Limb (tissue), 2 donors: ENCODE measurements at regions not wholly inside any gene's neighbourhood (a gene's known extent, or its start where the extent isn't known, plus 50 kb on each side); places are given as distances from the start of the nearest gene placed in this dataset.

Experiments
- DNase-seq, 2 donors: peaks; one replicate each; pipeline ENCODE4 v3.0.0-alpha.2; 2016; ENCODE audit errors: extremely low spot score in 2 of 2

DNA sequence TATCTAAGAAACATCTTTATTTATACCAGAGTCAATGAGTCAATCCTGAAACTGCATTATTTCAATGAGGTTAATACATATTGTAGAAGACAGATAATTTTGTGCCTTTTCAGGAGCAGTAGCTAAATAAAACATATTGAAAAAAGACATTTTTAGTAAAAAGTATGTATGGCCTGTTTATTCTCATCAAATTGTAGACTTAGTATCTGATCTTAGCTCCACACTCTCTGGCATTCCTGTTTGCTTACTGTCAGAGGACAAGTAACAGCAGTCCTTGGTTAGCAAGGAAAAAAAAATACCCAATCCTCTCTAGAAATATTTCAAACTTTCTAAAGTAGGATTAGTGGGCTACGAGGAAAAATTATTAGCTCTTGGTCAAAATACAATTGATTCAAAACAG, 50.5 kb upstream of the GUCY1A1 start:
- no peak for DNase-seq

DNA sequence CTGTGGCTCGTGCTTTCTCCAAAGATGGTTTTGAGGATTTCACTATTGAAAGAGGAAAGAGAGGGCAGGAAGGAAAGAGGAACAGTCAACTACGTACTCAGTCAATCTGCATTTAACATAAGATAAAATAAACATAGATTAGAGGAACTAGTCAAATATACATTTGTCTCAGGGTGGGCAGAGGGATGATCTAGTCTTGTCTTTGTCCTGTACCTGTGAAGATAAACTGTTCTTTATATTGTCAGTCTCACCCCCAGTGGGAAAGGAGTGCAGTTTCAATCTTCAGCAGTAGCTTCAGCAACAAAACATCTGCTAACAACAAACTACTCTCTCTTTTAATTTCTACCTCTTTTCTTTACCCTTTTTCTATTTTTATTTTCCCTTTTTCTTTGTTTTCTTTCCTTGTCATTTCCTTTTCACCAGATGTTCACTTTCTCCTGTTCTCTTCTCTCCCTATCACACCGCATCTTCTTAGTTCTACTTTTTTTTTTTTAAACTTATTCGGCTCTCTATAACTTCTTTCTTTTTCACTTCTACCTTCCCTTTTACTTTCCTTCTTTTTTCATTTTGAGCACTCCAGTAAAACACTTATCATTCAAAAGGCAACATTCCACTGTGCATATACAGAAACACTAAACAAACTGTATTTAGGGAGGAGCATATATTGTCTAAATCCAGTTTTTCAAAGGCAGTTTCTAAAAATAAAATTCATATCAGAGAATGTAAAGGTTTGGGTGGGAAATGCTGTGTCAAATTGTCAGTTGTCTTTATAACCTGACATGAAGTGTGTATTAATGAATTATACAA, 51.4 kb upstream of the GUCY1A1 start:
- DNase-seq = no peak

DNA sequence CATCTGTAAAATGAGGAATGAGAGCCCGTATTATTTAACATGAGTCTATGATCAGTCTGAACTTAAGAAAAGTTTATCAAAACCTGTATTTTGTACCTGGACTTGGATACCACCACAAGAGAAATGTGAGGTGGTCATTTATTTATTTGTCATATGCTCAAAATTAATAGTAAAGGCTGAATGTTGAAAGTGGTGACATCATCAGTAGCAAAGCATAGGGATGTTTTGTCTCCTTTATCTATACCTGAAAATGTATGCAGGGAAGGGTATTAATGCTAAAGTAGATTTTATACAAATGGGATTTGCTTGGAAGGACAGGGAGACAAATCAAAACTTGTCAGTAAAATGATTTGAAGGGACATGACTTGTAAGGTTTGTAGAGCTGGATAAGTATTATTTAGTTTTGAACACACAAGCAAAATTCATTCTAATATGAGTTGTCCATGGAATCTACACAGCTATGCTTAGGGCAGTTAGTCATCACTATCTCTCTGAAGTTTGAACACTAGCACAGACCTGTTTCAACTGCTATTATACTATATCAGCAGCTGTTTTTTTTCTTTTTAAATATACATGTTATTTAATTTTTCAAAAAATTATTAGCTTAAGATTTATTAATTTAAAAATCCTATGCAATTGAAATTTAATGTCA, 52.4 kb upstream of the GUCY1A1 start:
- no peak for DNase-seq

DNA sequence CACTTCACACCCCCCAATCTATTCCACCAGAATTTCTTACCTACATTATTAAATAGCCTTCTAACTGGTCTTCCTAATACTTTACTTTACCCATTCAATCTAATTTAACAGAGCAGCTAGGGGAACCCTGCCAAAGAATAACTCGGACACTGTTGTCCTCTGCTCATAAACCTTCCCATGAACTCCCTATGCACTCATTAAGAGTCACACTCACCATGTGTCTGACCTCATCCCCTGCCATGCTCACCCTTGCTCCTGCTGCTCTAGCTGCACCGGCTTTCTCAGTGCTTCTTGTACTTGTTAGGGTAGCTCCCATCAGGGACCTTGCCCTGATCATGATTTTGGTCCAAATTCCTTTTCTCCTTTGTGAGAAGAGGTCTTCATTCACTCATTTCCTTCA, 54.6 kb upstream of the GUCY1A1 start:
- no peak for DNase-seq

DNA sequence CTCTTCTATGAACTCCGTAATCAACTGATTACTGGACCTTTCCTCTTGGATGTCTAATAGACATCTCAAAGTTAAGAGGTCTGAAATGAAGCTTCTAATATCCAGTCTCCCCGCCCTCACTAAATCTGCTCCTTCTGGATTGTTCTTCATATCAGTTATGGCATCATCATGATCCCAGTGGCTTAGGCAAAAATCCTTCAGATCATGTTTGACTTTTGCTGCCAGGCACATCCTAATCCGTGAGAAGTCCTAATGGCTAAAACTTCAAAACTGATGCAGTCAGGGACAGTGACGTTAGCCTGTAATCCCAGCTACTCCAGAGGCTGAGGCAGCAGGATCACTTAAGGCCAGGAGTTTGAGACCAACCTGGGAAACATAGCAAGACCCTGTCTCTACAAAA, 55.1 kb upstream of the GUCY1A1 start:
- no peak for DNase-seq

DNA sequence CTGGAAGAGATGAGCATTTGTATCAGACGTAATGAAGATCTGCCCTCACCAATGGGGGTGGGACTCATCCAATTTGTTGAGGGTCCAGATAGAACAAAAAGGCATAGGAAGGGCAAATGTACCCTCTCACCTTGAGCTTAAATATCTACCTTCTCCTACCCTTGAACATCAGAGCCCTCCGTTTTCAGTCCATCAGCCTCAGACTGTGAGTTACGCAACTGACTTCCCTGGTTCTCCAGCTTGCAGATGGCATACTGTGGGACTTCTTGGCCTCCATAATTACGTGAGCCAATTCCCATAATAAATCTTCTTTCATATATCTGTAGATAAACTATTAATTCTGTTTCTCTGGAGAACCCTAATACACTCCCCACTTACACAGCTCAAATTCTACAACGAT, 56.5 kb upstream of the GUCY1A1 start:
- no peak for DNase-seq

DNA sequence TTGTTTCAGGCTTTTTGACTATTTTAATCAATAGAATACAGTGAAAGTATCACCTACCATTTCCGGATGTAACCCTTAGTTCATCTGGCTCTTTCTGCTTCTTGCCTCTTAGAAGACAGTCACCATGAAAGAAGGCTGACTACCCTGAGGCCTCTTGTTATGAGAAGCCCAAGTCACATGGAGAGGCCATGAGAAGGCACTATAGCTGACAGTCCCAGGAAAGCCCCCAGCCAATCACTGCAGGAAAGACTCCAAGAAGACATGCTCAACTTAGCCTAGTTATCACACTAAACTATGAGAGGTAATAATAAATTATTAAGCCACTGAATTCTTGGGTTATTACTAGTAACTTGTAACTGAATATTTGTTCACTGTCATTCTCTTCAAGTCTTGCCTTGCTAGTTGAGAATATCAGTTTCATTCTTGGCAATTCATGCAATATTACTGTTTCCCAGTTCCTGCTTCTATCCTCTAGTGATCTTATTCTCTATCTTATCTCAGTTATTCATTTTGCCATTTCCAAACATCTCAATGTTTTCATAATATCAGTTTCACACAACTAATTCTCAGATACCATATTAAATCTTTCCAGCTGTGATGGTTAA, 57.1 kb upstream of the GUCY1A1 start:
- DNase-seq = no peak

DNA sequence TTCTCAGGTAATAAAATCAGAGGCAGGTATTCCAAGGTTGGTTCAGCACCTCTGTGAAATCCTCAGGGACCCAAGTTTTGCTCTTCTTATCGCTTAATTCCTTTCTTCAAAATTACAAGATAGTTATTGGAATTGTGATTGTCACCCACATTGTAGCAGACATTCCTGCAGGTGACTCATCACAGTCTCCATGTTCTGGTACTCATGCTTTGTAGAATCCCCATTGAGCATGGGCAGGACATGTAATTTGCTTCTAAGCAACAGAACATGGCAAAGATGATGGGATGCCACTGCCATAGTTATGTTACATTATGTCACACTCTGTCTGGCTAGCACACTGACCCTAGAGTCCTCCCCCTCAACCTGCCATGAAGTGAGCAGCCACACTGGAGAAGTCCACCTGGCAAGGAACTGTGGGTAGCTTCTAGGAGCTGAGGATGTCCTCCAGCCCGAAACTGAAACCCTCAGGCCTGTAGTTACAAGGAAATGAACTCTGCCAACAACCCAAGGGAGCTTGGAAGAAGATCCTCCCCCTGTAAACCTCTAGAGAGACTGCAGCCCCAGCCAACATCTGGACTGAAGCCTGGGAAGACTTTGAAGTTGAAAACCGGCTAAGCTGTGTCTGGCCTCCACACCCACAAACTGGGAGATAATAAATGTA, 58.3 kb upstream of the GUCY1A1 start:
- DNase-seq = no peak

DNA sequence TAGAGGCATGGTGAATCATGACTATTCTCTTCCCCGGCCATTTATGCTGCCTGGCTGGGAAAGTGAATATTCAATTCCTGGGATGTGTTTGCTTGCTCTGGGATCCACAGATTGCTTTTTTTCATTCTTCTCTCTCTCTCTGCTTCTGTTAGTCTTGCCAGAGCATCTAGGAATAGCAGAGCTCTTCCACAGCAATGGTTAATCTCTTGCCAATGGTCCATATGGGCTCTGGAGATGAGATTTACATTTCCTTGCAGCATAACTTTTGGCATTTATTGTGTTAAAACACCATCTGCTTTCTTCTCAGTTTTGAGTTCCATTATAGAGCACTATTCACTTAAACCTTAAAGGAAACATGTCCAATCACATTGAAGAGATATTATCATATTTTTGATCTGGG, 59.2 kb upstream of the GUCY1A1 start:
- no peak for DNase-seq

DNA sequence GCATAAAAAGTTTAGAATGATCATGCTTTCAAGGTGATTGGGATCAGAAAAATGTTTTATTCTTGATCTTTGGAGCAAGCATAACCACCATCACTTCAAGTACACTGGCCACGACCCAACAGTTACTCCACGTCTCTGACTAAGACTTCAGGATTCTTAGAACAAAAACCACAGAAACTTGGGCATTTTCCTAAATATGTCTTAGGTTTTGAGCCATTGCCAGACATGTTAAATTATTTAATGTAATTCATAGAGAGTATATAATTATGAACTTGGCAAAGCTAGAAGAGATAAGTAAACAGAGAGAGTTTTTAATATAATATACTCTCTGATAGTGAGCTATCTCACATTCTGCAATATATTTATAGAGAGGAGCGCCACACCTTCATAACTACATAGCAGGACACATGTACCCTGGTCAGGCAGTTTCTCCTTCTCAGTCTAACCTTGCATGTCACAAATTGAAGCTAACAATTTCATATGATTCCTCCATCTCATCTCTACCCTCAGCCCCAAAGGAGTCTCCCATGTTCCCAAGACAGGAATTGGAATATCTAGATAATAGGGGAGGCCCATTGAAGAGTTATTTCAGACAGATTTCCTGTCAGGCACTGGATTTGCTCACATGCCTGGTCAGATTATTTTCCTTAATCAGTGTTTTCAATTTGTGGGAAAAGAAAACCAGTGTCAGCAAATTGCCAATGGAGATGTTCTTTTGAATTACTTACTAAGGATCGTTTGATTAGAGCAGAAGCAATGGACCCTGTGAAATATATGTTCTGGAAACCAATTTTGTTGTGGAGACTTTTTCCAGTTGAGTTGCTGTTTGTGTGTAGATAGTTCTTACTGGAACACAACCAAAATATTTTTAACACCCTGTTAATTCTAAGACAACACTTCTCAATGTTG, 61.7 kb upstream of the GUCY1A1 start:
- DNase-seq = no peak

DNA sequence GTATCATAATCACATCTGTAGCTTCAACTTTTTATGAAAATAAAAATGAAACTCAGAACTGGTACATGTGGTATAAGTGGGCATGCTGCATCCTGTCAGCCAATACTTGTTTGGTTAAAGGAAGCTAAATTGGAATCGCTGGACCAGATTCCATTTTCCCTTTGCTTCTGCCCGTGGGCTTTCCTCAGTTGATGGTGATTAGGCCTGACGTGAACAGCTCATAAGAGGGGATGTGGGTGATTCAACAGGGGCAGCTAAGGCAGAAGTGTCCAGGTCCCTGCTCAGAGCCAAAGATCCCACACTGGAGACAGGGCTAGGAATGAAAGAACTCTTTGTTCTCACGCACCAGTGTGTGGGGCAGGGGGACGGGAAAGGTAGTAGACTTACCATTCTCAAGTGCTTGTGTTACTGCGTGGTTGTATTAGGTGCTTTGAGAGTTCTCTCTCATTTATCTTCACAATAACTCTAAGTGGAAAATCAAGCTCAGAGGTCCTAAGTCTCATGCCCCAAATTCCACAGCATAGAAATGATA, 63.2 kb upstream of the GUCY1A1 start:
- no peak for DNase-seq

DNA sequence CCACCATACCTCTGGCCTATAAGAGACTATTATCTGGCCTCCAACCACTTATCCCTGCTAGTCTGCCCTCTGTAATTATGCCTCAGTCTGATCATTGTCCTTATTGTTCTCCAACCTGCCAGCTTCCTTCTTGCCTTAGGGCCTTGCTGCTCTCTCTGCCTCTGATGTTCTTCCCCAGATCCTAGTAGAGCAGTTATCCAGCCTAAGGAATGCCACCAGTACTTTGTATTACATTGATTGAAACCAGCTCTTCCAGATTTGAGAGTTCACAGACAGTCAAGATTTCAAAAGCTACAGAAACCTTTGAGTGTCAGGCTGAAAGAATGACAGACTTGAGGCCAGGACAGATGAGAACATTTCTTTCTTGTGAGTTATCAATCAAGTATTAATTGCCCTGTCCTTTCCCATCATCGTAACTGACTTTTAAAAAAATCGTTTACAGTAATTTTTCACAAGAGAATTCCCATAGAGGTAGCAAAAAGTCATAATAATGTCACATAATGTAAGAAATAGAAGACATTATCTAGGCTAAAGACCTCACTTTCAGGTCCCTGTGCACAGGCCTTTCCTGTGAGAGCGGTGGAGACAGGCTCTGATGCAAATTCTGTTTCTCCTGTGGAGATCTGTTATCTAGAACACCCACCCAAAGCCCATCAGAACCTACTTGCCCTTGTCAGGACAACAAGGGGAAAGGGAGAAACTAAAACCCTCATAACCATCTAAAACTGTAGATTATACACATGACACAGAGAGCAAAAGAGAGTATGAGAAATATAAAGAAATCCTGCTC, 64.1 kb upstream of the GUCY1A1 start:
- DNase-seq = no peak

DNA sequence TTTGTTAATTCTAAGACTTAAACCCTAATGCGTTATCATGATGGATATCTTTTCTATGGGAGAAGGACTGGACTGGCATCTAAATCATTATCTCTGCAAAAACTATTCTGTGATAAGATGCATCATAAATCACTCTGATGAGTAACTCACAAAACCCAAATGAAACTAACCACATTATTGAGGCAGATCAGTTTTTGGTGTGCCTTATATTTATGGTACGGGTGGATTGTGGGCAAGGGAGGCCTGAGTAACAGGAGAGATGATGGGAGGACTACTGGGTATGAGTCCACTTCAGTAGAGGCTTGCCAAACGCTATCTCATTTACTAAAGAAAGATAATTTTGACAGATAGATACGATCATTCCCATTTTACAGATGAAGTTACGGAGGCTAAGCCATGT, 66.4 kb upstream of the GUCY1A1 start:
- no peak for DNase-seq

DNA sequence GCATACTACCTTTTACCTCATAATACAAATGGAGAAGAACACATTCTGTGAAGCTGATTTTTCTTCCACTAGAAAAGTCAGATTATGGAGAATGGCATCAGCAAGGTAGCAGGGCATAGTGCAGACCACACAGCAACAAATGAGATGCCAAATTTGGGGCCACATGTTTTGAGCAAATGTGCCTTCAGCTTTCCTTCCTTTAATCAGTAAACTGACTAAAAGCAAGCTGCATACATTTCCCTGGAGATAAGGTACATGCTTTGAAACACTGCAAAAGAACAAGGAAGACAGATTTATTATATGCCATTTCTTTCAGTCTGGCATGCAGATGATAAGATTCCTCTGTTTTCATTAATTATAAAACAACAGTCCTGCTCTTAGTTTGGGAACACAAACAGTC, 67.1 kb upstream of the GUCY1A1 start:
- DNase-seq = no peak

DNA sequence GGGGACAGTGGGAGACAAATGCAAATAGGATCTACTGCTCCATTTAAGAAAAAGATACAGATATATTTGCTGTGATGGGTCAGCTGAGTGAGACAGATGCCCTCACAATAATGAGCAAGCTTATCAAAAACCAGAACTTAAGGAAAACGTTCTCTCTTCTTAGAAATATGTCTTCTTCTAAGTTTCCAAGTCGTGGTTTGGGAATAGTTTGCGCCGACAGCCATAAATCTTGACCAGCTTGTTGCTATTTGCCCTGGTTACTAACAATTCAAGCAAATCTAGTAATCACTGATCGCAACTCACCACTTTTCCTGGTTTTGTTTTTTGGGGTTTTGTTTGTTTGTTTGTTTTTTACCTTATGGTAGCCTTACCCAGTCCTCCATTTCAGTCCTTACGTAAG, 67.6 kb upstream of the GUCY1A1 start:
- DNase-seq = no peak

DNA sequence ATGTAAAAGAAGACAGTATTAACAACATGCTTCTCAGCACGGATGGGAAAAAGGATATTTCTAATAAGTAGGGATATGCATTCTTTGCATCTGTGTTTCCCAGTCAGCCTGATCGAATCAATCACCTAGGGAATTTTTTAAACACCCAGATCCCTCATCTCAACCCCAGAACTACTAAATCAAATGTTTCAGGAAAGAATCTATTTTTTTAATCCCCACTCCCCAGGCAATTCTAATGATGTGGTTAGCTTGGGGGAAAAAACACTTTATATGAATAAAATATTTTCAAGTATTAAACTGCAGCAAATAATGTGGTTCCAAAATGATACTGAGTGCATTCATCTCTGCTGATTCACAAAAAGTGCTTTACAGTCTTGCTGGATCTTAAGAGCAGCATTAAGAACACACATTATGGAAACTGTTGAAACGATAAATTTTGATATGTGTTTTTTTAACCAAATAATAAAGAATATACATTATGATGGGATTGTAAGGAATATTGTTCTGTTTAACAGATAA, 68.7 kb upstream of the GUCY1A1 start:
- DNase-seq = no peak

DNA sequence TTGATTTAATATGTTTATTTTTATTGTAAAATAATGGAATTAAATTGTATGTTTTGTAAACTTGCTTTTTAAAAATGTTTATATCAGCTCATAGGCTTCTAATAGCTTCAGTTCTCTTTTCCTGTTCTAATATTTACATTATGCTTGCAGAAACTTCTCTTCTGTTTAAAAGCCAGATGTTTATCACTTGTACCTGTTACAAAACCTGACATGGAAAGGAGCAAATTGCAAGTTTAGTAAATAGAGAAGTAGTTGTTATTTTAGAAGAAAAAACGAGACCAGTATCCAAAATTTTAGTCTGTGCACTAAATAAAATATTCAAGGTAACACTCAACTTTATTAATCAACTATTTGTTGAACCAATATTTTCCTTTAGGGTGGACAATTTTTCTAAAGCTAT, 69.4 kb upstream of the GUCY1A1 start:
- DNase-seq = no peak

DNA sequence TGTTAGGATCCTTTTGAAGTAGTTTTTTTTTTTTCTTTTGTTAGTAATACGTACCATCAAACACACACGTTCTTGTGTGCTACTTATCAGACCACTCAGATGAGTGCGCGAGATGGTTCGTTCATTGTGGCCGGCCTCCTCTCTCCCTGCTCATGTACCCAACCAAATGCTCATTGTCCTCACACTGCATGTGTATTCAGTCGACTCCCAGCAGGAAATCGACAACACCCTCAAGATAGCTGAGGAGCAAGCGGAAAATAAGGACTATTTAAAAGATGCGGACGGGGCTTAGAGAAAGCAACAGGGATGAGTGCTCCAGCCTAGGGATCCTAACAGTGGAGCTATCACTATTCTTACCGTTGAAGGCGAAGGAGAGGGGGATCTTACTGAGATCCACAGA, 72.9 kb upstream of the GUCY1A1 start:
- DNase-seq = no peak

DNA sequence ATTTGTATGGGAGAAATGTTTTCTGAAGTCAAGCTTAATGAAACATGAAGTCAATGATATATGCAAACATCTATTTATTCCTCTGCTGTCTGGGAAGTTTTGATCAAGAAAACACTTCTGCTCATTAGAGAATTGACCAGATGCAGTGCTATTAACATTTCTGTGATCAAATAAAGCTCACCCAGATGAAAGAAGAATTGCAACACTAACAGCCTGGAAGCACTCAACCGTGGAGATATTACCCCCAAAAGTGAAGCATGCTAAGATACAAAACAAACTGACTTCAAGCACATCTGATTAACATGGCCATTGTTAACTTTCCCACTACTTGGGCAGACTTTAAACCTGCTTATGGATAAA, 73.7 kb upstream of the GUCY1A1 start:
- no peak for DNase-seq
